ENCODE measurements at regions not wholly inside any gene's neighbourhood (a gene's known extent, or its start where the extent isn't known, plus 50 kb on each side); places are given as distances from the start of the nearest gene placed in this dataset.

DNA sequence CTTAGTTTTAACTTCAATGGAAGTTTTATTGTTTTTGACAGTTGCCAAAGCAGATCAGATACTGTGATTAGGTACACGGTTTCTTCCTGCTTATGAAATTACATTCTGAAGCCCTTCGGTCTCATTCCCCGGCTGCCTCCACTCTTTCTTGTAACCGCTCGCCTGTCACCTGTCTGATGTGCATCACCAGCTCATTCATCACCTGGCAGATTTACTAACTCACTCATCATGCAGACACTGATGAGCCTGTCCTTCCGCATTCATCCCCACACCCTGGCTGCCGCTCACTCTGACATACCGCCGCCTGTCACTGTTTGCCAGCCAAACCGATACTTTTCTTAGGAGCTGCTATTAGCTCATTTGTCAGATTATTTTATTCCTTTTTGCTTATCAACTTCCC lies 82.8 kb upstream of the NSMCE3 start:
- TF ChIP-seq YY1 (IDR thresholded peaks at IDR 0.05) (no peak), HNF4G (IDR thresholded peaks at IDR 0.05) (no peak), FOXA1 (IDR thresholded peaks at IDR 0.05) (no peak), GABPA (IDR thresholded peaks at IDR 0.05 in 1 of 2, conservative IDR thresholded peaks at IDR 0.05 in 1 of 2) (no peak), HNF4A (conservative IDR thresholded peaks at IDR 0.05) (no peak)
- WGBS = 88% methylated on average over 10 of the region's 10 CpGs
- Histone ChIP-seq H3K4me1 (ENCODE audit: control insufficient read depth in 4 of 4, insufficient read depth in 4 of 4, low read length in 3 of 4) (no peaks in the 10 kb centered on the region), H3K27me3 (ENCODE audit: control insufficient read depth in 4 of 4, insufficient read depth in 4 of 4, low read length in 3 of 4) (peaks cover 0 to 2% (median 0%) of the 10 kb centered on the region in 4 donors), H3K9me3 (ENCODE audit: control insufficient read depth in 4 of 4, low read length in 3 of 4) (no peaks in the 10 kb centered on the region), H3K4me3 (ENCODE audit: low read depth in 1 of 3, low read length in 3 of 3) (no peak overlapping the region), H3K36me3 (ENCODE audit: control insufficient read depth in 4 of 4, insufficient read depth in 3 of 4, low read depth in 1 of 4, low read length in 3 of 4) (no peaks in the 10 kb centered on the region), H3K9ac (ENCODE audit: low read depth in 1 of 2, low read length in 2 of 2) (no peak overlapping the region), H3K27ac (ENCODE audit: low read depth in 1 of 2, low read length in 2 of 2) (no peak overlapping the region)
- no peak for DNase-seq (ENCODE audit: low spot score)

DNA sequence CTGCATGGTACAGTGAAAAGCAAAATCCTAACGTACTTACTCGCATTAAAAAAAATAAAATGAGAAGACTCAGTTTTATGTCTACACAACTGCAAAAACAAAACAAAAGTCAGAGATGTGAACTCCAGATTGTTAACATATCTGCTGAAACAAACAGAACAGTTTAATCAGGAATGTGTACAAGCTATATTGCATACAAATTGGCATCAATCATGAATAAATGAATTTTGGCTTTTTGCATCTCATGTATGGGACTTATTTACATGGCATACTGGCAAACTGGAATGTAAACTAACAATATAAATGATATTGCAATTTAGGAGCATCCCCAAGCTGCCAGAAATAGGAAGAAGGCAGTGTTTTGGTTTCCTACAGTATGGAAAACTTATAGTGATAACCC lies 79.6 kb upstream of the NSMCE3 start:
- Histone ChIP-seq H3K4me3 (ENCODE audit: low read depth in 1 of 3, low read length in 3 of 3) (no peak overlapping the region), H3K9ac (ENCODE audit: low read depth in 1 of 2, low read length in 2 of 2) (no peak overlapping the region), H3K27ac (ENCODE audit: low read depth in 1 of 2, low read length in 2 of 2) (no peak overlapping the region), H3K9me3 (ENCODE audit: control insufficient read depth in 4 of 4, low read length in 3 of 4) (no peaks in the 10 kb centered on the region), H3K27me3 (ENCODE audit: control insufficient read depth in 4 of 4, insufficient read depth in 4 of 4, low read length in 3 of 4) (peaks cover 0 to 2% (median 0%) of the 10 kb centered on the region in 4 donors), H3K36me3 (ENCODE audit: control insufficient read depth in 4 of 4, insufficient read depth in 3 of 4, low read depth in 1 of 4, low read length in 3 of 4) (no peaks in the 10 kb centered on the region), H3K4me1 (ENCODE audit: control insufficient read depth in 4 of 4, insufficient read depth in 4 of 4, low read length in 3 of 4) (no peaks in the 10 kb centered on the region)
- 95% methylated on average over 2 of the region's 2 CpGs for WGBS
- DNase-seq (ENCODE audit: low spot score) = no peak
- no peak for TF ChIP-seq NR2F2 (IDR thresholded peaks at IDR 0.05)
- TF ChIP-seq GABPA (IDR thresholded peaks at IDR 0.05 in 1 of 2, conservative IDR thresholded peaks at IDR 0.05 in 1 of 2) = no peak
- TF ChIP-seq, protein P1, sequence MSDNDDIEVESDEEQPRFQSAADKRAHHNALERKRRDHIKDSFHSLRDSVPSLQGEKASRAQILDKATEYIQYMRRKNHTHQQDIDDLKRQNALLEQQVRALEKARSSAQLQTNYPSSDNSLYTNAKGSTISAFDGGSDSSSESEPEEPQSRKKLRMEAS (IDR thresholded peaks at IDR 0.05) = no peak
- TF ChIP-seq HNF4G (IDR thresholded peaks at IDR 0.05) = no peak
- TF ChIP-seq, protein P2, sequence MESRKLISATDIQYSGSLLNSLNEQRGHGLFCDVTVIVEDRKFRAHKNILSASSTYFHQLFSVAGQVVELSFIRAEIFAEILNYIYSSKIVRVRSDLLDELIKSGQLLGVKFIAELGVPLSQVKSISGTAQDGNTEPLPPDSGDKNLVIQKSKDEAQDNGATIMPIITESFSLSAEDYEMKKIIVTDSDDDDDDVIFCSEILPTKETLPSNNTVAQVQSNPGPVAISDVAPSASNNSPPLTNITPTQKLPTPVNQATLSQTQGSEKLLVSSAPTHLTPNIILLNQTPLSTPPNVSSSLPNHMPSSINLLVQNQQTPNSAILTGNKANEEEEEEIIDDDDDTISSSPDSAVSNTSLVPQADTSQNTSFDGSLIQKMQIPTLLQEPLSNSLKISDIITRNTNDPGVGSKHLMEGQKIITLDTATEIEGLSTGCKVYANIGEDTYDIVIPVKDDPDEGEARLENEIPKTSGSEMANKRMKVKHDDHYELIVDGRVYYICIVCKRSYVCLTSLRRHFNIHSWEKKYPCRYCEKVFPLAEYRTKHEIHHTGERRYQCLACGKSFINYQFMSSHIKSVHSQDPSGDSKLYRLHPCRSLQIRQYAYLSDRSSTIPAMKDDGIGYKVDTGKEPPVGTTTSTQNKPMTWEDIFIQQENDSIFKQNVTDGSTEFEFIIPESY (IDR thresholded peaks at IDR 0.05) = no peak
- TF ChIP-seq, protein P3, sequence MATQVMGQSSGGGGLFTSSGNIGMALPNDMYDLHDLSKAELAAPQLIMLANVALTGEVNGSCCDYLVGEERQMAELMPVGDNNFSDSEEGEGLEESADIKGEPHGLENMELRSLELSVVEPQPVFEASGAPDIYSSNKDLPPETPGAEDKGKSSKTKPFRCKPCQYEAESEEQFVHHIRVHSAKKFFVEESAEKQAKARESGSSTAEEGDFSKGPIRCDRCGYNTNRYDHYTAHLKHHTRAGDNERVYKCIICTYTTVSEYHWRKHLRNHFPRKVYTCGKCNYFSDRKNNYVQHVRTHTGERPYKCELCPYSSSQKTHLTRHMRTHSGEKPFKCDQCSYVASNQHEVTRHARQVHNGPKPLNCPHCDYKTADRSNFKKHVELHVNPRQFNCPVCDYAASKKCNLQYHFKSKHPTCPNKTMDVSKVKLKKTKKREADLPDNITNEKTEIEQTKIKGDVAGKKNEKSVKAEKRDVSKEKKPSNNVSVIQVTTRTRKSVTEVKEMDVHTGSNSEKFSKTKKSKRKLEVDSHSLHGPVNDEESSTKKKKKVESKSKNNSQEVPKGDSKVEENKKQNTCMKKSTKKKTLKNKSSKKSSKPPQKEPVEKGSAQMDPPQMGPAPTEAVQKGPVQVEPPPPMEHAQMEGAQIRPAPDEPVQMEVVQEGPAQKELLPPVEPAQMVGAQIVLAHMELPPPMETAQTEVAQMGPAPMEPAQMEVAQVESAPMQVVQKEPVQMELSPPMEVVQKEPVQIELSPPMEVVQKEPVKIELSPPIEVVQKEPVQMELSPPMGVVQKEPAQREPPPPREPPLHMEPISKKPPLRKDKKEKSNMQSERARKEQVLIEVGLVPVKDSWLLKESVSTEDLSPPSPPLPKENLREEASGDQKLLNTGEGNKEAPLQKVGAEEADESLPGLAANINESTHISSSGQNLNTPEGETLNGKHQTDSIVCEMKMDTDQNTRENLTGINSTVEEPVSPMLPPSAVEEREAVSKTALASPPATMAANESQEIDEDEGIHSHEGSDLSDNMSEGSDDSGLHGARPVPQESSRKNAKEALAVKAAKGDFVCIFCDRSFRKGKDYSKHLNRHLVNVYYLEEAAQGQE (IDR thresholded peaks at IDR 0.05) = no peak
- TF ChIP-seq FOXA1 (IDR thresholded peaks at IDR 0.05) = no peak
- no peak for TF ChIP-seq FOXA2 (IDR thresholded peaks at IDR 0.05)
- TF ChIP-seq RAD21 (IDR thresholded peaks at IDR 0.05) = no peak
- TF ChIP-seq SP1 (IDR thresholded peaks at IDR 0.05) = no peak
- TF ChIP-seq JUND (IDR thresholded peaks at IDR 0.05) = no peak
- TF ChIP-seq RXRA (IDR thresholded peaks at IDR 0.05) = no peak
- no peak for TF ChIP-seq TAF1 (conservative IDR thresholded peaks at IDR 0.05)
- TF ChIP-seq EGR1 (IDR thresholded peaks at IDR 0.05; ENCODE audit: low read depth in 2 of 2) = no peak
- TF ChIP-seq HNF4A (conservative IDR thresholded peaks at IDR 0.05) = no peak
- TF ChIP-seq YY1 (IDR thresholded peaks at IDR 0.05) = no peak
- TF ChIP-seq, protein P4, sequence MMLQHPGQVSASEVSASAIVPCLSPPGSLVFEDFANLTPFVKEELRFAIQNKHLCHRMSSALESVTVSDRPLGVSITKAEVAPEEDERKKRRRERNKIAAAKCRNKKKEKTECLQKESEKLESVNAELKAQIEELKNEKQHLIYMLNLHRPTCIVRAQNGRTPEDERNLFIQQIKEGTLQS (IDR thresholded peaks at IDR 0.05) = no peak
- TF ChIP-seq, protein P5, sequence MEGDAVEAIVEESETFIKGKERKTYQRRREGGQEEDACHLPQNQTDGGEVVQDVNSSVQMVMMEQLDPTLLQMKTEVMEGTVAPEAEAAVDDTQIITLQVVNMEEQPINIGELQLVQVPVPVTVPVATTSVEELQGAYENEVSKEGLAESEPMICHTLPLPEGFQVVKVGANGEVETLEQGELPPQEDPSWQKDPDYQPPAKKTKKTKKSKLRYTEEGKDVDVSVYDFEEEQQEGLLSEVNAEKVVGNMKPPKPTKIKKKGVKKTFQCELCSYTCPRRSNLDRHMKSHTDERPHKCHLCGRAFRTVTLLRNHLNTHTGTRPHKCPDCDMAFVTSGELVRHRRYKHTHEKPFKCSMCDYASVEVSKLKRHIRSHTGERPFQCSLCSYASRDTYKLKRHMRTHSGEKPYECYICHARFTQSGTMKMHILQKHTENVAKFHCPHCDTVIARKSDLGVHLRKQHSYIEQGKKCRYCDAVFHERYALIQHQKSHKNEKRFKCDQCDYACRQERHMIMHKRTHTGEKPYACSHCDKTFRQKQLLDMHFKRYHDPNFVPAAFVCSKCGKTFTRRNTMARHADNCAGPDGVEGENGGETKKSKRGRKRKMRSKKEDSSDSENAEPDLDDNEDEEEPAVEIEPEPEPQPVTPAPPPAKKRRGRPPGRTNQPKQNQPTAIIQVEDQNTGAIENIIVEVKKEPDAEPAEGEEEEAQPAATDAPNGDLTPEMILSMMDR (IDR thresholded peaks at IDR 0.05; ENCODE audit: low read depth, low read length, missing input control) = no peak

All from liver (tissue), 8 donors.